ENCODE measurements at regions not wholly inside any gene's neighbourhood (a gene's known extent, or its start where the extent isn't known, plus 50 kb on each side); places are given as distances from the start of the nearest gene placed in this dataset.
"Not testable (repeated sequence)": the region's sequence is repeated elsewhere in the genome, so short reads cannot be mapped to it uniquely, and the experiment has no call there.

GRCh38 chr16:88332921-88333825, 49.6 kb upstream of the ZNF469 start (continued):
- TF ChIP-seq MYC (IDR thresholded peaks at IDR 0.05; ENCODE audit: low read depth, low read length) (0 out of 2 replicates have a peak, but pooled peaks have one; percentile 30), ELF2 (CRISPR knock-in tag; IDR thresholded peaks at IDR 0.05) (peak; percentile 84), SMAD4 (CRISPR knock-in tag; conservative IDR thresholded peaks at IDR 0.05) (peak; percentile 80), ZBTB12 (CRISPR knock-in tag; IDR thresholded peaks at IDR 0.05) (peak; percentile 34; the same call in 1 of the 2 replicates), SRSF3 (IDR thresholded peaks at IDR 0.05; ENCODE audit: insufficient read depth, low read length) (0 out of 2 replicates have a peak, but pooled peaks have one; percentile 53), TSHZ1 (CRISPR knock-in tag; IDR thresholded peaks at IDR 0.05) (peak; percentile 52; the same call in 1 of the 2 replicates), THRB (CRISPR knock-in tag; conservative IDR thresholded peaks at IDR 0.05) (peak; percentile 37; the same call in 1 of the 2 replicates), ZNF133 (CRISPR knock-in tag; IDR thresholded peaks at IDR 0.05) (0 out of 2 replicates have a peak, but pooled peaks have one; percentile 53), ZNF449 (CRISPR knock-in tag; IDR thresholded peaks at IDR 0.05) (peak; percentile 87), ELF1 (tag; IDR thresholded peaks at IDR 0.05) (peak; percentile 53; the same call in 1 of the 2 replicates), GABPA (tag; conservative IDR thresholded peaks at IDR 0.05; ENCODE audit: low read depth) (peak; percentile 28; the same call in 1 of the 2 replicates)
- not testable (repeated sequence) for TF ChIP-seq MYC (CRISPR knock-in tag; IDR thresholded peaks at IDR 0.05; ENCODE audit: borderline replicate concordance, low read depth)

Measured in K562 (cell line).